NCI-H2227 (cell line): ENCODE measurements at regions not wholly inside any gene's neighbourhood (a gene's known extent, or its start where the extent isn't known, plus 50 kb on each side); places are given as distances from the start of the nearest gene placed in this dataset.
A peak's percentile ranks its signal among the peaks of the same experiment; 100 is the strongest.

Experiments used
- DNase-seq: peaks from one replicate; lab custom pipeline; 2025; ENCODE audit not compliant: unreplicated experiment; lab: John Stamatoyannopoulos, UW

- no peak for DNase-seq
Measured at GRCh38 chr11:92317721-92318120, 93.1 kb downstream of the FAT3 start.

- DNase-seq, result no peak
Measured at GRCh38 chr11:92322225-92322624, 97.6 kb downstream of the FAT3 start.

GRCh38 chr11:92324890-92325289 lies 100.3 kb downstream of the FAT3 start:
- no peak for DNase-seq

- no peak for DNase-seq
Measured at GRCh38 chr11:92325416-92325815, 100.8 kb downstream of the FAT3 start.

- no peak for DNase-seq
Measured at GRCh38 chr11:92329137-92329536, 104.5 kb downstream of the FAT3 start.

GRCh38 chr11:92329646-92330045 lies 105.0 kb downstream of the FAT3 start:
- no peak for DNase-seq

GRCh38 chr11:92330114-92330513 lies 105.5 kb downstream of the FAT3 start:
- DNase-seq, result no peak

GRCh38 chr11:92332986-92333385 lies 108.4 kb downstream of the FAT3 start:
- no peak for DNase-seq

GRCh38 chr11:92340839-92341238 lies 116.2 kb downstream of the FAT3 start:
- DNase-seq, result no peak

GRCh38 chr11:92342034-92342720 lies 117.6 kb downstream of the FAT3 start:
- no peak for DNase-seq

- no peak for DNase-seq
Measured at GRCh38 chr11:92342886-92343285, 118.3 kb downstream of the FAT3 start.

GRCh38 chr11:92346220-92346619 lies 121.6 kb downstream of the FAT3 start:
- no peak for DNase-seq

- DNase-seq, result no peak
Measured at GRCh38 chr11:92347454-92347853, 122.8 kb downstream of the FAT3 start.

- no peak for DNase-seq
Measured at GRCh38 chr11:92349486-92350156, 125.0 kb downstream of the FAT3 start.

- DNase-seq, result no peak
Measured at GRCh38 chr11:92357344-92357743, 132.7 kb downstream of the FAT3 start.

- no peak for DNase-seq
Measured at GRCh38 chr11:92357841-92358240, 133.2 kb downstream of the FAT3 start.

- no peak for DNase-seq
Measured at GRCh38 chr11:92361551-92361950, 136.9 kb downstream of the FAT3 start.

- DNase-seq, result no peak
Measured at GRCh38 chr11:92362989-92363388, 138.4 kb downstream of the FAT3 start.

GRCh38 chr11:92364177-92364576 lies 139.6 kb downstream of the FAT3 start:
- no peak for DNase-seq

GRCh38 chr11:92376146-92376599 lies 151.6 kb downstream of the FAT3 start:
- DNase-seq, result peak; percentile 28

- DNase-seq, result no peak
Measured at GRCh38 chr11:92376680-92377079, 152.1 kb downstream of the FAT3 start.

GRCh38 chr11:92380882-92381281 lies 156.3 kb downstream of the FAT3 start:
- DNase-seq, result no peak

- no peak for DNase-seq
Measured at GRCh38 chr11:92382311-92382710, 157.7 kb downstream of the FAT3 start.
